Stromal cell of bone marrow (primary cell): ENCODE measurements at regions not wholly inside any gene's neighbourhood (a gene's known extent, or its start where the extent isn't known, plus 50 kb on each side); places are given as distances from the start of the nearest gene placed in this dataset.

ENCODE experiments used
- DNase-seq: peaks from one replicate; pipeline ENCODE4 v3.0.0-alpha.2; 2012; ENCODE audit warnings: low read depth

DNA sequence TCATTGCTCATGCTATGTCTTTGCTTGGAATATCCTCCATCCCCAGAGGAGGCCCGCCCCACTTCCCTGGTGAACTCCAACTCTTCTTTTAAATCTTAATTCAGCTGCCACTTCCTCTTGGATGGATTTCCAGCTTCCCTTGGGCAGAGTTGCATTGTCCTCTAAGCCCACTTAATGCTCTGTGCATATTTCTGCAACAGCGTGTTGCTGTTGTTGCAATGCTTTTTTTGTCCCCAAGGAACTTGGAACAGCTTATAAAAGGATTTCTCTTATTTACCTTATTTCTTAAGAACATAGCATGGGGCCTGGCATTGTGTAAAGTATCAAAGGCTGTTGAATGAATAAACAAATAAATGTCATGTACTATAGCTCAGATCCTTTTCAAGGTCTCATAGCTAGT lies 507.4 kb downstream of the METTL15 start:
- no peak for DNase-seq

DNA sequence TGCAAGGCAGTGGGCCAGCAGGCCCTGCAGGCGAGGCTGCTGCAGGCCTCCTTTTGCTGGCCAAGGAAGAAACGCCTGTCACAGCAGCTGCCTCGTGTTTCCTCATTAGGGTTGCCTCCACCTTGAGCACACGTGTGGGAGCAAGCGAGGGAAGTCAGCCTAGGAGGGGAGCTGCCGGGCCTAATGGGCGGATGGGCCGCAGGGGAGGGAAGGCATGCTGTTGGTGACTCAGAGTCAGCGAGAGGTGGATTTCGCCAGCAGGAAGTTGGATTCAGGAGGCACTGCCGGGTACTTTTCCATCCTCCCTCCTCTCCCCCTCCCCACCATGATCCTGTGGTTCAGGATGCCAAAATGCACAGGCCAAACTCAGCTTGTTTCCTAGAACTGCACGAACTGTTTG lies 498.7 kb downstream of the METTL15 start:
- no peak for DNase-seq

DNA sequence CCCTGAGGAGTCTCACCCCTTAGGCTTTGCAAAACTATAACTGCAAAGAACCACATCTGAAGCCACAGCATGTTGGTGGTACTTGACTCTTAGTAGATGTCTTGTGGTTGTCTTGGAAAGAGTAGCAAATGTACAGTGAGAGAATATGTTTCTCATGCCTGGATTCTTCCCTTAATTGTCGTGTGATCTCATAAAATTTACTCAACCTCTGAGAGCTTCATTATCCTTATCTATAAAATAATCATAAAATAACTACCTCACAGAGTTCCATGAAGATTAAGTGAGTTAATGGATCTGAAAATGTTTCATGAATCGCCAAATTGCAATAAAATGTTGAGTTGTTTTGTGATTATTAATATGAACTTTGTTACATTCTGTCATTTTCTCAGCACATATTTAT lies 491.5 kb downstream of the METTL15 start:
- no peak for DNase-seq

- no peak for DNase-seq
These were observed 490.3 kb downstream of the METTL15 start for GRCh38 chr11:28598531-28598930.

GRCh38 chr11:28596816-28597215 lies 488.6 kb downstream of the METTL15 start:
- DNase-seq: no peak

GRCh38 chr11:28592141-28592540 lies 484.0 kb downstream of the METTL15 start:
- no peak for DNase-seq

GRCh38 chr11:28584992-28585391 lies 476.8 kb downstream of the METTL15 start:
- peak; percentile 38 for DNase-seq

DNA sequence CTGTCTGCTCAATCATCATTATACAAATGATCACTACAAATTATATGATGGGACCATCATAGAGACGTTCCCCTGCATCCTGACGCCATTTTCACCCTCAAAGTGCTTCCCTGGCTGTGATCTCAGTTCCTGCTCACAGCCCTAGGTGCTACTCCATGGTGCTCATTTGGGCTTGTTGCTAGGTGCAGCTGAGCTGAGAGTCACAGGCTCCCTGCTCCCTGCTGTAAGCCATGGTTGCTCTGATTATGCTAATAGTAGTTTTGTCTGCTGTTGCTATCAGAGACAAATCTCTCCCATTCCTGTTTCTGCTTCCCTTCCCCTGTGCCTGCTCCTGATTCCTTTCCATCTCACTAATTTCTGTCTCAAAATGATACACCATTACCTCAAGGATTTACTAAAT lies 474.3 kb downstream of the METTL15 start:
- no peak for DNase-seq

DNA sequence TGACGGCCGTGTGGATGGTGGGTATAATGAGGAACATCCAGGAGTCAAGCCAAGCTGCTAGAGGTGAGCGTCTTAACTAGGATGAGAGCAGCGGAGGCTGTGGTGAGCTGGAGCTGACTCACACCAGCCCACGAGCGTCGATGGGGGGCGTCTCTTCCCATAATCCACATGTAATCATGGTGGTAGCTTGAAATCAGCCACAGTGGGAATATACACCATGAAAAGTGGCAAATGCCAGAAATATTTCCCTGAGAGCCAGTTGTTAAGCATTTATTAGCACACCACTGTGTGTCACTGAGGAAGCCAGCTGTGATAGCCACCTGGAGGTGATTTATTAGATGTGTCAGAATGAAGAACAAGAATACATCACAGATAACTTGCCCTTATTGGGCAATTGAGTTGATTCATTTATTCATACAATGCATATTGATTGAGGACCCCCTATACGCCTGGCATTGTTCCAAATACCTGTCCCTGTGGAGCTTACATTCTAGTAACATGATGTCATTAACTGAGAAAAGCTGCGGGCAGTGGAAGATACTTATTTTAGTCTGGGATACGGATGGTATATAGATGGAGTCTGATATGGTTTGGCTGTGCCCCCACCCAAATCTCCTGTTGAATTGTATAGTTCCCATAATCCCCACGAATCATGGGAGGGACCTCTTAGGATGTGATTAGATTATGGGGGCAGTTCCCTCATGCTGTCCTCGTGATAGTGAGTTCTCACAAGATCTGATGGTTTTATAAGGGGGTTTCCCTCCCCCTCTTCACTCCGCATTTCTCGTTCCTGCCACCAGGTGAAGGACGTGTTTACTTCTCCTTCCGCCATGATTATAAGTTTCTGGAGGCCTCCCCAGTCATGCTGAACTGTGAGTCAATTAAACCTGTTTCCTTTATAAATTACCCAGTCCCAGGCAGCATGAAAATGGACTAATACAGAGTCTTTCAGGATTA lies 473.4 kb downstream of the METTL15 start:
- DNase-seq: no peak

GRCh38 chr11:28571371-28571770 lies 463.2 kb downstream of the METTL15 start:
- no peak for DNase-seq

- DNase-seq: no peak
These were observed 460.9 kb downstream of the METTL15 start for GRCh38 chr11:28569106-28569505.

- DNase-seq: peak; percentile 97
These were observed 458.3 kb downstream of the METTL15 start for GRCh38 chr11:28566339-28567089.

GRCh38 chr11:28559492-28559891 lies 451.3 kb downstream of the METTL15 start:
- DNase-seq: no peak

DNA sequence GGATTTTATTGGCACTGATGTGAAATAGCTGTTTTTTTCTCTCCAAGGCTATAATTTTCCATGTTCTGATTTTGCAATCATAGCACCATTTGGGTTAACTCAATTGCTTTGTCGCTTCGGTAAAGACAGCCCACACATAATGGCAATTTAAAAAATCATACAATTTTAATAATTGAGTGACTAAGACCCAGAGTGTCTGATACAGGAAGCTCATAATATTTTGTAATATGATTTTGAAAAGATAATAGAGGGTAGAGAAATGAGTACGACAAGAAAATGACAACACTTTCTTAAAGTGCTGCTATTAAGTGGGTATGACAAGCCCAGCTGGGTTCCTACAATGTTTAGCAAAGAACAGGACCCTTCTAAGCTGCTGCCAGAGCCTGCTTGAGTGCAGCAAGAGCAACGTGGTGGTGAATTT lies 439.1 kb downstream of the METTL15 start:
- peak; percentile 6 for DNase-seq

DNA sequence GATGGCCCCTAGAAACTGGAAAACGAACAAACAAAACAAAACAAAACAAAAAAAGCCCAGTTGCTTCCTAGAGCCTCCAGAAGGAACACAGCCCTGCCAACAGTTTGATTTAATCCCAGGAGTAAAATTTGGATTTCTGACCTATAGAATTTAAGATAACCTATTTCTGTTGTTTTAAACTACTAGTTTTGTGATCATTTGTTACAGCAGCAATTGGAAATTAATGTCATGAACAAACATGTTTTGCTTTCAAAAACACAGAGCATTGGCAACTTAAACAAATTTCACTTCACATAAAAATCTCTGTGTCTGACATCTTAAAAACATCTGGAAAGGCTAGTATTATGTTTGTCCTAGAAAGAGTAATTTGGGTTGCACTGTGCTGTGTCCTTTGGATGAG lies 437.3 kb downstream of the METTL15 start:
- no peak for DNase-seq

- DNase-seq: no peak
These were observed 434.4 kb downstream of the METTL15 start for GRCh38 chr11:28542561-28542960.

GRCh38 chr11:28539239-28540030 lies 431.2 kb downstream of the METTL15 start:
- no peak for DNase-seq

DNA sequence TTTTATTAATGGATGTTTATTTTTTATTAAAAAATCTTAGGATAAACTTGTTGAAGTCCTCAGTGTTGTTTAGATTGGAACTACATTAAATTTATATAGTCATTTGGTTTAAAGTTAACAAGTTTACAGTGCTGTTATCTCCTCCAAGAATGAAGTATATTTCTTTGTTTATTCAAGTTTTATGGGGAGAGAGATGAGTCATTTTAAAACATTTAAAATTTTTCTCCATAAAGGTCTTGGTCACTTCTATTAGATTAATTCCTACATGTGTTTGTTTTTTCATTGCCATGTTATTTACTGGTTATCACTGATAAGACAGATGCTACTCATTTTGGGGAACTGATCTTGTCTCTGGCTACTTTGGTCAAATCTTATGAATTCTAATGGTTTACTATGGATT lies 429.6 kb downstream of the METTL15 start:
- no peak for DNase-seq

- no peak for DNase-seq
These were observed 428.5 kb downstream of the METTL15 start for GRCh38 chr11:28536504-28537267.

- no peak for DNase-seq
These were observed 427.5 kb downstream of the METTL15 start for GRCh38 chr11:28535677-28536076.
